ENCODE measurements at regions not wholly inside any gene's neighbourhood (a gene's known extent, or its start where the extent isn't known, plus 50 kb on each side); places are given as distances from the start of the nearest gene placed in this dataset.
A peak's percentile ranks its signal among the peaks of the same experiment; 100 is the strongest.

DNA sequence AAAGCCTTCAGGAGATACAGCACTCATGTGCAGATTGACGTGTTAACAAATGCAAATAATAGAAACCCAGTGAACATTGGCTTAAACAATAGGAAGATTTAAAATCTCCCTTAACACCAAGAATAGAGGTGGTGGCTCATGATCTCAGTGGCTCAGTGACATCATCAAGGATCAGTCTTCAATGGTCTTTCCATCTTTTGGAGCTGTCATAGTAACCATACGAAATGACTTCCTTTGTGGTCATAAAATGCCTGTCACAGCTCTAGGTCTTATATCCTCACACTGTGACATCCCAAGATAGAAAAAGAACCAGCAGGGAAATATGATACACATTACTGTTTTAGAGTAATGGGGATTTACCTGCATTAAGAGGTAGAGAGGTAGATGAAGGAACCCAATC is 59.6 kb upstream of the ACKR3 start:
- Histone ChIP-seq H3K79me2 (ENCODE audit: insufficient read depth, low read length) (no peaks in the 10 kb centered on the region), H3F3A (ENCODE audit: low read depth) (no peaks in the 10 kb centered on the region), H3K4me2 (ENCODE audit: low read depth, low read length, poor library complexity, severe bottlenecking) (no peak overlapping the region)

DNA sequence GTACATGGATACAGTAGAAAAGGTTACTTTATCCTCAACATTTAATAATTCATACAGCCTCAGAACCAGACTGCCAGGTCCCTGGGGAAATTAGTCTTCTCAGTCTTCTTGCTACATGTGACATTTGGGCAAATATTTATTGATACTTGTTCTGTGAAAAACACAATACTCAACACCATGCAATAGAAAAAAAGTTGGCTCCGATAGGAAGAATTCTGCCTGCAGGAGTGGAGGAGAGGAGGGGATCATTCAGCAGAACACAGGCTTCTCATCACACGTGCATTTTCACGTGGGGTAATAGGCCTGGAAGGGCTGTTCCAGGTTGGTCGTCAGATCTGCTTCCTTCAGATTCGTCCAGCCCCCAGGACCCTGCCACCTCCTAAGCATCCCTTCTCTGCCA is 58.4 kb upstream of the ACKR3 start:
- TF ChIP-seq, protein P1, sequence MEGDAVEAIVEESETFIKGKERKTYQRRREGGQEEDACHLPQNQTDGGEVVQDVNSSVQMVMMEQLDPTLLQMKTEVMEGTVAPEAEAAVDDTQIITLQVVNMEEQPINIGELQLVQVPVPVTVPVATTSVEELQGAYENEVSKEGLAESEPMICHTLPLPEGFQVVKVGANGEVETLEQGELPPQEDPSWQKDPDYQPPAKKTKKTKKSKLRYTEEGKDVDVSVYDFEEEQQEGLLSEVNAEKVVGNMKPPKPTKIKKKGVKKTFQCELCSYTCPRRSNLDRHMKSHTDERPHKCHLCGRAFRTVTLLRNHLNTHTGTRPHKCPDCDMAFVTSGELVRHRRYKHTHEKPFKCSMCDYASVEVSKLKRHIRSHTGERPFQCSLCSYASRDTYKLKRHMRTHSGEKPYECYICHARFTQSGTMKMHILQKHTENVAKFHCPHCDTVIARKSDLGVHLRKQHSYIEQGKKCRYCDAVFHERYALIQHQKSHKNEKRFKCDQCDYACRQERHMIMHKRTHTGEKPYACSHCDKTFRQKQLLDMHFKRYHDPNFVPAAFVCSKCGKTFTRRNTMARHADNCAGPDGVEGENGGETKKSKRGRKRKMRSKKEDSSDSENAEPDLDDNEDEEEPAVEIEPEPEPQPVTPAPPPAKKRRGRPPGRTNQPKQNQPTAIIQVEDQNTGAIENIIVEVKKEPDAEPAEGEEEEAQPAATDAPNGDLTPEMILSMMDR (conservative IDR thresholded peaks at IDR 0.05; ENCODE audit: low read length) = no peak
- TF ChIP-seq EZH2phosphoT487 (IDR thresholded peaks at IDR 0.05; ENCODE audit: borderline replicate concordance) = no peak
- Histone ChIP-seq H3K79me2 (ENCODE audit: insufficient read depth, low read length) (no peaks in the 10 kb centered on the region), H3K4me1 (ENCODE audit: insufficient read depth, low read length, poor library complexity, severe bottlenecking) (peaks cover 28% of the 10 kb centered on the region), H3F3A (ENCODE audit: low read depth) (no peaks in the 10 kb centered on the region), H3K9ac (ENCODE audit: low read depth, low read length, poor library complexity, severe bottlenecking) (no peak overlapping the region), H3K27me3 (ENCODE audit: insufficient read depth, low read length, poor library complexity, severe bottlenecking) (no peaks in the 10 kb centered on the region), H3K4me3 (ENCODE audit: low read length, poor library complexity, severe bottlenecking) (no peak overlapping the region), H2AFZ (ENCODE audit: low read length) (no peak overlapping the region), H3K9me3 (ENCODE audit: insufficient read depth, low read depth, low read length) (no peaks in the 10 kb centered on the region), H4K20me1 (ENCODE audit: insufficient read depth, low read length, poor library complexity, severe bottlenecking) (no peaks in the 10 kb centered on the region), H3K9me2 (replicated peaks; ENCODE audit: low read depth, low read length) (no peaks in the 10 kb centered on the region), H3K4me2 (ENCODE audit: low read depth, low read length, poor library complexity, severe bottlenecking) (no peak overlapping the region), H3K36me3 (ENCODE audit: insufficient read depth, low read length) (no peaks in the 10 kb centered on the region)

More for the DNA sequence above, 59.6 kb upstream of the ACKR3 start:
- no peaks in the 10 kb centered on the region for H3K9me2 ChIP-seq (replicated peaks; ENCODE audit: low read depth, low read length)
- no peak for TF ChIP-seq EZH2phosphoT487 (IDR thresholded peaks at IDR 0.05; ENCODE audit: borderline replicate concordance)
- no peak overlapping the region for H3K4me3 ChIP-seq (ENCODE audit: low read length, poor library complexity, severe bottlenecking)
- no peaks in the 10 kb centered on the region for H4K20me1 ChIP-seq (ENCODE audit: insufficient read depth, low read length, poor library complexity, severe bottlenecking)
- H3K9me3 ChIP-seq (ENCODE audit: insufficient read depth, low read depth, low read length) = no peaks in the 10 kb centered on the region
- H3K27me3 ChIP-seq (ENCODE audit: insufficient read depth, low read length, poor library complexity, severe bottlenecking) = no peaks in the 10 kb centered on the region
- no peaks in the 10 kb centered on the region for H3K36me3 ChIP-seq (ENCODE audit: insufficient read depth, low read length)
- no peak overlapping the region for H2AFZ ChIP-seq (ENCODE audit: low read length)
- no peak overlapping the region for H3K9ac ChIP-seq (ENCODE audit: low read depth, low read length, poor library complexity, severe bottlenecking)
- H3K4me1 ChIP-seq (ENCODE audit: insufficient read depth, low read length, poor library complexity, severe bottlenecking) = peaks cover 24% of the 10 kb centered on the region

DNA sequence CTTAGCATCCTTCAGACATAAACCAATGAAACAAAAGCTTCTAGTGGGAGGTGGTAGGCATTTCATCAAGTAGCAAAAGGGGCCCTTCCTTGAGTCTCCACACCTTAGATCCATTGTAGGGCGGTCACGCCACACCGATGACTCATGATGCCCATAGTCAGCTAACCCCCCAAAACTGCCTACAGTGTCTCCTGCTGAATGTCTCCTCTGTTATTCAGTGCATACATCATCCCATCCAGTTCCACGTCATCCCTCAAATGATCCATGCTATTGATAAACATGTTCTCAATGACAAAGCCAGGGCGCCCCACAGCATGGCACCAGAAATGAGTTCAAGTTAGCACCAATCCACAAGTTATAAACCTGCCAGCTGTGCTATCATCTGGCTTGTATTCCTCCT is 57.4 kb upstream of the ACKR3 start:
- Histone ChIP-seq H3F3A (ENCODE audit: low read depth) (no peaks in the 10 kb centered on the region), H3K9me2 (replicated peaks; ENCODE audit: low read depth, low read length) (no peaks in the 10 kb centered on the region), H3K27me3 (ENCODE audit: insufficient read depth, low read length, poor library complexity, severe bottlenecking) (no peaks in the 10 kb centered on the region), H3K4me2 (ENCODE audit: low read depth, low read length, poor library complexity, severe bottlenecking) (no peak overlapping the region), H3K4me1 (ENCODE audit: insufficient read depth, low read length, poor library complexity, severe bottlenecking) (peaks cover 28% of the 10 kb centered on the region), H4K20me1 (ENCODE audit: insufficient read depth, low read length, poor library complexity, severe bottlenecking) (no peaks in the 10 kb centered on the region), H3K36me3 (ENCODE audit: insufficient read depth, low read length) (no peaks in the 10 kb centered on the region), H3K4me3 (ENCODE audit: low read length, poor library complexity, severe bottlenecking) (no peak overlapping the region), H3K79me2 (ENCODE audit: insufficient read depth, low read length) (no peaks in the 10 kb centered on the region), H3K9me3 (ENCODE audit: insufficient read depth, low read depth, low read length) (no peaks in the 10 kb centered on the region), H3K9ac (ENCODE audit: low read depth, low read length, poor library complexity, severe bottlenecking) (peak overlapping the region; percentile 34), H2AFZ (ENCODE audit: low read length) (no peak overlapping the region)
- TF ChIP-seq, protein P1 (conservative IDR thresholded peaks at IDR 0.05; ENCODE audit: low read length) = no peak
- no peak for TF ChIP-seq EZH2phosphoT487 (IDR thresholded peaks at IDR 0.05; ENCODE audit: borderline replicate concordance)

DNA sequence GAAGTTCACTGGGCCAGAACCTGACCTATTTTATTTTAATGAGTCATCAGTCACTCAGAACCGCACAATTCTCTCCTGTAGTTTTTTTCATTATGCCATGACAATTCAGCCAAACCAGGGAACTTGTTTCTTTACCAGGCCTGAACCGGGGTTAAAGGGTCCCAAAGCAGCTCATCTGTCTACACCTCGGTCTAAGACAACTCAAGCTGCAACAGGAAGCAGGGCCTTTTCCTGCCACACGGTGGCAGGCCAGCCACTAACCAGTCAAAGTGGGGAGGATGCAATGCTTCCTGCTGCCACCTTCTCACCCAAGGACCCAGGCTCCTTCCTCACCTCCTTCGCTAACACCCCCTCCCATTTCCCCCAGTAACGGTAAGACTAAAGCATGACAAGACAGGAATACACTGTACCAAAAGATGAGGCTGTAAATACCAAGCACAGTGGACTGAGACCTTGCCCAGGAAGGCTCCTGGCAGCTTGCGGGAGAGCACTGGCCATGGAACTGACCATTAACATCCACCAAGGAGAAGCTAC is 56.7 kb upstream of the ACKR3 start:
- Histone ChIP-seq H3K4me2 (ENCODE audit: low read depth, low read length, poor library complexity, severe bottlenecking) (peak overlapping the region; percentile 60), H3F3A (ENCODE audit: low read depth) (no peaks in the 10 kb centered on the region), H3K36me3 (ENCODE audit: insufficient read depth, low read length) (no peaks in the 10 kb centered on the region), H3K4me1 (ENCODE audit: insufficient read depth, low read length, poor library complexity, severe bottlenecking) (peaks cover 35% of the 10 kb centered on the region), H3K79me2 (ENCODE audit: insufficient read depth, low read length) (no peaks in the 10 kb centered on the region), H3K9me2 (replicated peaks; ENCODE audit: low read depth, low read length) (no peaks in the 10 kb centered on the region), H4K20me1 (ENCODE audit: insufficient read depth, low read length, poor library complexity, severe bottlenecking) (no peaks in the 10 kb centered on the region), H3K9ac (ENCODE audit: low read depth, low read length, poor library complexity, severe bottlenecking) (peak overlapping the region; percentile 57), H3K27me3 (ENCODE audit: insufficient read depth, low read length, poor library complexity, severe bottlenecking) (no peaks in the 10 kb centered on the region), H3K9me3 (ENCODE audit: insufficient read depth, low read depth, low read length) (no peaks in the 10 kb centered on the region), H3K4me3 (ENCODE audit: low read length, poor library complexity, severe bottlenecking) (peak overlapping the region; percentile 23), H2AFZ (ENCODE audit: low read length) (peak overlapping the region; percentile 81)
- TF ChIP-seq EZH2phosphoT487 (IDR thresholded peaks at IDR 0.05; ENCODE audit: borderline replicate concordance) = no peak
- TF ChIP-seq, protein P1 (conservative IDR thresholded peaks at IDR 0.05; ENCODE audit: low read length) = peak; percentile 95
